Gastroesophageal sphincter (tissue), 3 donors: ENCODE measurements at regions not wholly inside any gene's neighbourhood (a gene's known extent, or its start where the extent isn't known, plus 50 kb on each side); places are given as distances from the start of the nearest gene placed in this dataset.

ENCODE experiments used
- CTCF ChIP-seq, 4 experiments: fragments of 200-600 bp in 2 of 4; fragments of 450-650 bp in 2 of 4; sonication (generic) in 1 of 4; IDR thresholded peaks; one replicate each; pipeline ENCODE4 v1.5.1; 2017 to 2019; ENCODE audit warnings: antibody characterized with exemption in 4 of 4, mild to moderate bottlenecking in 2 of 4, moderate library complexity in 2 of 4
- EP300 ChIP-seq: sonication (generic); formaldehyde crosslinking; IDR thresholded peaks from one replicate; pipeline ENCODE4 v1.6.1; 2017; ENCODE audit warnings: antibody characterized with exemption, mild to moderate bottlenecking
- POLR2A ChIP-seq, 2 donors: fragments of 450-650 bp; IDR thresholded peaks; one replicate each; pipeline ENCODE4 v1.6.1; 2017; ENCODE audit warnings: antibody characterized with exemption in 2 of 2, mild to moderate bottlenecking in 2 of 2, moderate library complexity in 1 of 2
- POLR2AphosphoS5 ChIP-seq: sonication (generic); formaldehyde crosslinking; IDR thresholded peaks from one replicate; pipeline ENCODE4 v1.6.1; 2017; ENCODE audit warnings: antibody characterized with exemption

- no peak for TF ChIP-seq POLR2A (IDR thresholded peaks at IDR 0.05)
- no peak for TF ChIP-seq CTCF (IDR thresholded peaks at IDR 0.05)
- no peak for TF ChIP-seq POLR2AphosphoS5
- no peak for TF ChIP-seq EP300
Measured at GRCh38 chr12:127286281-127286680, 980.7 kb upstream of the TMEM132C start.
